Esophagus squamous epithelium (tissue), 5 donors: ENCODE measurements at regions not wholly inside any gene's neighbourhood (a gene's known extent, or its start where the extent isn't known, plus 50 kb on each side); places are given as distances from the start of the nearest gene placed in this dataset.

Experiments
- DNase-seq: peaks from one replicate; lab custom pipeline; 2025; lab: John Stamatoyannopoulos, UW
- H3K27ac ChIP-seq, 4 donors: fragments of 200-600 bp; sonication (generic); one replicate each; pipeline ENCODE4 v1.5.1; 2016 to 2019; ENCODE audit warnings: mild to moderate bottlenecking in 1 of 4
- H3K27me3 ChIP-seq, 4 donors: fragments of 200-600 bp; sonication (generic); 1 replicate in 3 of 4; 2 replicates in 1 of 4; pipeline versions ENCODE4 v1.5.1 to v1.6.0; 2017 to 2021; ENCODE audit warnings: antibody characterized with exemption in 1 of 4
- H3K36me3 ChIP-seq, 3 donors: fragments of 200-600 bp; sonication (generic); one replicate each; pipeline ENCODE4 v1.5.1; 2016 to 2019
- H3K4me1 ChIP-seq, 3 donors: fragments of 200-600 bp; sonication (generic); one replicate each; pipeline ENCODE4 v1.5.1; 2017 to 2019
- H3K4me3 ChIP-seq, 4 donors: fragments of 200-600 bp; sonication (generic); 1 replicate in 3 of 4; 2 replicates in 1 of 4; pipeline ENCODE4 v1.5.1; 2016 to 2019; ENCODE audit warnings: mild to moderate bottlenecking in 2 of 4, moderate library complexity in 1 of 4
- H3K9me3 ChIP-seq, 3 donors: fragments of 200-600 bp; sonication (generic); one replicate each; pipeline ENCODE4 v1.5.1; 2016 to 2019
- CTCF ChIP-seq, 6 experiments: fragments of 450-650 bp in 4 of 6; fragments of 200-600 bp in 2 of 6; sonication (generic) in 2 of 6; IDR thresholded peaks; one replicate each; pipeline ENCODE4 v1.5.1; 2016 to 2019; ENCODE audit warnings: antibody characterized with exemption in 6 of 6, mild to moderate bottlenecking in 4 of 6, moderate library complexity in 4 of 6
- POLR2A ChIP-seq, 4 donors: fragments of 450-650 bp; IDR thresholded peaks; one replicate each; pipeline ENCODE4 v1.6.1; 2017; ENCODE audit warnings: antibody characterized with exemption in 4 of 4, mild to moderate bottlenecking in 4 of 4, moderate library complexity in 3 of 4
- WGBS, 2 donors: methylation state at CpG; one replicate each; pipeline ENCODE4 v1.1.5; 2018; 5-methylcytosine and 5-hydroxymethylcytosine counted together
- intact Hi-C: fragments of 100-400 bp; cut with DNase I; formaldehyde crosslinking; loops from one replicate; pipeline ENCODE4 v1.15.0; 2022
- donor health status: DM: yes; HTN: yes; CAD: no.

GRCh38 chr21:35147439-35147838, 98.3 kb upstream of the RUNX1 start:
- WGBS, 2 donors = 52 to 58% methylated on average over 4 of the region's 4 CpGs
- intact Hi-C loops = no loop called here

DNA sequence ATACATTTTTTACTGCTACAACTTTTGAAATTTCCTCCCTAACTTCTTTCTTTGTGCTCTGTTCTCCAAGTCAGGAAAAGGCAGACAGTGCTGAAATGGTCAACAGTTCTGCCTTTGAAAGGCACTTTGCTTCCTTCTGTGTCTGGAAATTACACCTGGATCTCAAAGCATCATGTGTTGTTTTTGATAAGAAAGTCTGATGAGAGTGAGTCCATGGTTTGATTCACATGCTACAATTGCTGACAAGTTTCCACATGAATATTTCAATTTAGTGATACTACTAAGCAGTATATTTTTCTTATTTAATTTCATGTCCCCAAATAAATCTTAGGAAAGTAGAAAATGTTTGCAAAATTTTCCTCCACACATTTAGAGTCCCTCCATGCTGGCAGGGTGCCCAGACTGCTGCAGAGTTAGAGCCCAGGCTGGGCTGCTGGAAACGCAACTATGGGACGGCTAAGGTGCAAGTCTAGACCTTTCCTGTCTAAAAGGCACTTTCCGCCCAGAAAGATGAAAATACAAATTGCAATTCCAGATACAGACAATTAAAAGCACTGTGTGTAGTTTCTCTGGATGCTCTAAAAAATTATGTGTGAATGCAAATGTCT, 96.6 kb upstream of the RUNX1 start:
- TF ChIP-seq CTCF (IDR thresholded peaks at IDR 0.05) (no peak), POLR2A (IDR thresholded peaks at IDR 0.05) (no peak)
- Histone ChIP-seq H3K27ac (no peak overlapping the region), H3K27me3 (no peaks in the 10 kb centered on the region), H3K4me3 (no peak overlapping the region), H3K4me1 (peaks cover 0 to 5% (median 0%) of the 10 kb centered on the region in 3 donors), H3K36me3 (no peaks in the 10 kb centered on the region), H3K9me3 (no peaks in the 10 kb centered on the region)
- no peak for DNase-seq
- WGBS, 2 donors = 23 to 36% methylated on average over 3 of the region's 3 CpGs
- intact Hi-C loops = no loop called here

More at GRCh38 chr21:35147439-35147838, 98.3 kb upstream of the RUNX1 start:
- no peaks in the 10 kb centered on the region for H3K9me3 ChIP-seq
- no peak for DNase-seq
- H3K27ac ChIP-seq = no peak overlapping the region
- no peaks in the 10 kb centered on the region for H3K36me3 ChIP-seq
- no peaks in the 10 kb centered on the region for H3K27me3 ChIP-seq
- no peak overlapping the region for H3K4me3 ChIP-seq
- H3K4me1 ChIP-seq = peaks cover 0 to 5% (median 0%) of the 10 kb centered on the region in 3 donors
- TF ChIP-seq CTCF (IDR thresholded peaks at IDR 0.05) (no peak), POLR2A (IDR thresholded peaks at IDR 0.05) (no peak)

- Histone ChIP-seq H3K27ac (no peak overlapping the region), H3K4me3 (no peak overlapping the region), H3K9me3 (no peaks in the 10 kb centered on the region), H3K36me3 (no peaks in the 10 kb centered on the region), H3K27me3 (no peaks in the 10 kb centered on the region), H3K4me1 (peaks cover 0 to 5% (median 0%) of the 10 kb centered on the region in 3 donors)
- intact Hi-C loops = no loop called here
- DNase-seq = no peak
- TF ChIP-seq CTCF (IDR thresholded peaks at IDR 0.05) = no peak
- no peak for TF ChIP-seq POLR2A (IDR thresholded peaks at IDR 0.05)
- WGBS, 2 donors = 73 to 81% methylated on average over 2 of the region's 2 CpGs
These were observed 95.9 kb upstream of the RUNX1 start for GRCh38 chr21:35144978-35145377.

DNA sequence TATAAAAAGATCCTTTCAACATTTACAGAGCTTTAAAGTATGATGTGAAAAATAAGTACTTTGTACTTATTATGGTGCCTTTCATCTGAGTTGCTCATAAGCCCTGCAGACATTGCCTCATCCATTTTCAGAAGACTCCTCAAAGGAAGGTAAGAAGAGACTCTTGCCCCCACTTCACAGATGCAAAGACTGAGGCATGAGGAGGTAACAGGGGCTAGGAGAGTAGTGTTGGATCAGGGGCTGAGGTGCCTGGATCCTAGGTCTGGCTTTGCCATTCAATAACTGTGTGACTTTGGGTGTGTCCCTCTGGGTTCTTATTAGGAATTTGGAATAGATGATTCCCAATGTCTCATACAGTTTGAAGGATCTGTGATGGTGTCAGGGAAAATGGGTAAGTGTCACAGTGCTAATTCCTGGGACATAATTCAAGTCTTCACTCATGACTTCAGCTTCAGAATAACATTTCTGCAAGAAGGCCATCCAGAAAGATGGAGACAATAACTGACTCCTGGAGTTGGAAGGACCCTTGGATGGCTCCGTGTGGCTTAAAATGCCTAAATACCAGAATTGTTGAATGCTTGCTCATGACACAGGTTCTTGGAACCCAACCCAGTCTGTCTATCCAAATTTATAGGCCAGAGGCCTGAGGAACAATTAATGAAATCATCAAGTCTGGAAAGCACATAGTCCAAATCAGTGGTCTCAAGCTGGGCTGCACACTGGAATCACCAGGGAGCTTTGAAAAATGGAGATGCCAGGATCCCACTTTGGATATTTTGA, 93.1 kb upstream of the RUNX1 start:
- DNase-seq = no peak
- Histone ChIP-seq H3K27me3 (no peaks in the 10 kb centered on the region), H3K4me3 (no peak overlapping the region), H3K27ac (no peak overlapping the region), H3K36me3 (no peaks in the 10 kb centered on the region), H3K4me1 (peaks cover 0 to 22% (median under 1%) of the 10 kb centered on the region in 3 donors), H3K9me3 (no peaks in the 10 kb centered on the region)
- 62 to 75% methylated on average over 1 of the region's 1 CpG for whole genome bisulfite sequencing, 2 donors
- no peak for TF ChIP-seq CTCF (IDR thresholded peaks at IDR 0.05)
- no peak for TF ChIP-seq POLR2A (IDR thresholded peaks at IDR 0.05)
- intact Hi-C loops = no loop called here

DNA sequence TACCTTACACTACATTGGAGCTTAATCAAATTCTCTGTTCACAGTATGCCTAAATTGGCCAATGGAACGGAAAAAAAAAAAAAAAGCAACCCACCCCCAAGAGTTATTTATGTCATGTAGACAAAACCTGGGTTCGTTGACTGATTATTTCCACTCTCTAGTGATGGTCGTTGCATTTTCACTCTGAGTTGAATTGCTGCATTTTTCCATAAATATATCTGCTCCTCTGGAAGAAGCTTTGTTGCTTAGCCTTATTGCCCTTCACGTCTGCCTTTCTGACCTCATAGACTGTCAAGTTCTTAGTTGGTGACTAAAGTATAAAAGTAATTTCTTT, 90.2 kb upstream of the RUNX1 start:
- 62 to 71% methylated on average over 4 of the region's 4 CpGs for WGBS, 2 donors
- intact Hi-C loops = no loop called here
- peaks cover 0 to 29% (median 8%) of the 10 kb centered on the region in 3 donors for H3K4me1 ChIP-seq
- no peaks in the 10 kb centered on the region for H3K9me3 ChIP-seq
- no peak for DNase-seq
- no peak overlapping the region for H3K4me3 ChIP-seq
- no peaks in the 10 kb centered on the region for H3K36me3 ChIP-seq
- H3K27me3 ChIP-seq = no peaks in the 10 kb centered on the region
- TF ChIP-seq CTCF (IDR thresholded peaks at IDR 0.05) = no peak
- TF ChIP-seq POLR2A (IDR thresholded peaks at IDR 0.05) = no peak
- no peak overlapping the region for H3K27ac ChIP-seq
